Keratinocyte (primary cell): ENCODE measurements at regions not wholly inside any gene's neighbourhood (a gene's known extent, or its start where the extent isn't known, plus 50 kb on each side); places are given as distances from the start of the nearest gene placed in this dataset.

ENCODE experiments used
- EZH2 ChIP-seq: IDR thresholded peaks from one replicate; pipeline ENCODE4 v1.6.1; 2012; ENCODE audit warnings: inconsistent platforms, mild to moderate bottlenecking, low read length, moderate library complexity
- TF ChIP-seq, protein P1 (sequence below), 3 experiments: IDR thresholded peaks in 1 of 3; conservative IDR thresholded peaks in 1 of 3; optimal IDR thresholded peaks in 1 of 3; 2 replicates in 2 of 3; 3 replicates in 1 of 3; pipeline versions ENCODE3 to v1.5.1; 2011; ENCODE audit warnings: low read length in 3 of 3, mild to moderate bottlenecking in 3 of 3, moderate library complexity in 2 of 3, control low read depth in 1 of 3, inconsistent platforms in 1 of 3; ENCODE audit not compliant: insufficient read depth in 2 of 3; ENCODE audit errors: extremely low read depth in 1 of 3

DNA sequence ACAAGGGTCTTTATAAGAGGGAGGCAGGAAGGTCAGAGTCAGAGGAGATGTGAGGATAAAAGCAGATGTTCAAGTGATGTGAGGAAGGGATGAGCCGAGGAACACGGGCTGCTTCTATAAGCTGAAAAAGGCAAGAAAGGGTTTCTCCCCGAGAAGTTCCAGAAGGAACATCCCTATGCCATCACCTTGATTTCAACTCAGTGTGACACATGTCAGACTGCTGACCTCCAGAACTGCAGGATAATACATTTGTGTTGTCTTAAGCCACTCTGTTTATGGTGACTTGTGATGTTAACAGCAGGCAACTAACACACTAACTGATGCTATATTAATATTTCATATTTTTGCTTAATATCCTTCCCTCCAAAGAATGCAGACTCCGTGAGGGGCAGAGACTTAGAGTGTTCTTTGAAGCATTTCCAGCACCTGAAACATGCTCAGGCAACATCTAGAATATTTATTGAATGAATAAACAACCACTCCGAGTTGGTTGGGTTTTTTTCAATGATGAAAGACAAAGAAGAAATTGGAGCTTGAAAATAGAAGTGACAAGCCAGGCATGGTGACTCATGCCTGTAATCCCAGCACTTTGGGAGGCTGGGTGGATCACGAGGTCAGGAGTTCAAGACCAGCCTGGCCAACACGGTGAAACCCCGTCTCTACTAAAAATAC is 77.6 kb upstream of the ADRA1B start:
- TF ChIP-seq, protein P1, sequence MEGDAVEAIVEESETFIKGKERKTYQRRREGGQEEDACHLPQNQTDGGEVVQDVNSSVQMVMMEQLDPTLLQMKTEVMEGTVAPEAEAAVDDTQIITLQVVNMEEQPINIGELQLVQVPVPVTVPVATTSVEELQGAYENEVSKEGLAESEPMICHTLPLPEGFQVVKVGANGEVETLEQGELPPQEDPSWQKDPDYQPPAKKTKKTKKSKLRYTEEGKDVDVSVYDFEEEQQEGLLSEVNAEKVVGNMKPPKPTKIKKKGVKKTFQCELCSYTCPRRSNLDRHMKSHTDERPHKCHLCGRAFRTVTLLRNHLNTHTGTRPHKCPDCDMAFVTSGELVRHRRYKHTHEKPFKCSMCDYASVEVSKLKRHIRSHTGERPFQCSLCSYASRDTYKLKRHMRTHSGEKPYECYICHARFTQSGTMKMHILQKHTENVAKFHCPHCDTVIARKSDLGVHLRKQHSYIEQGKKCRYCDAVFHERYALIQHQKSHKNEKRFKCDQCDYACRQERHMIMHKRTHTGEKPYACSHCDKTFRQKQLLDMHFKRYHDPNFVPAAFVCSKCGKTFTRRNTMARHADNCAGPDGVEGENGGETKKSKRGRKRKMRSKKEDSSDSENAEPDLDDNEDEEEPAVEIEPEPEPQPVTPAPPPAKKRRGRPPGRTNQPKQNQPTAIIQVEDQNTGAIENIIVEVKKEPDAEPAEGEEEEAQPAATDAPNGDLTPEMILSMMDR (optimal IDR thresholded peaks at IDR 0.05 in 1 of 3, IDR thresholded peaks at IDR 0.05 in 1 of 3, conservative IDR thresholded peaks at IDR 0.05 in 1 of 3; ENCODE audit: extremely low read depth in 1 of 3, insufficient read depth in 2 of 3, low read length in 3 of 3): no peak
- TF ChIP-seq EZH2: no peak
